Astrocyte (in vitro differentiated cells and primary cell): ENCODE measurements at regions not wholly inside any gene's neighbourhood (a gene's known extent, or its start where the extent isn't known, plus 50 kb on each side); places are given as distances from the start of the nearest gene placed in this dataset.

ENCODE experiments used
- EZH2 ChIP-seq: IDR thresholded peaks from 2 replicates; pipeline ENCODE4 v1.6.1; 2012; ENCODE audit warnings: mild to moderate bottlenecking, low read length, inconsistent platforms; ENCODE audit not compliant: insufficient read depth
- TF ChIP-seq, protein P1 (sequence below): IDR thresholded peaks from 2 replicates; pipeline ENCODE4 v1.5.1; 2011; ENCODE audit warnings: low read depth, mild to moderate bottlenecking, inconsistent platforms, low read length, moderate library complexity; ENCODE audit not compliant: insufficient read depth

- TF ChIP-seq, protein P1, sequence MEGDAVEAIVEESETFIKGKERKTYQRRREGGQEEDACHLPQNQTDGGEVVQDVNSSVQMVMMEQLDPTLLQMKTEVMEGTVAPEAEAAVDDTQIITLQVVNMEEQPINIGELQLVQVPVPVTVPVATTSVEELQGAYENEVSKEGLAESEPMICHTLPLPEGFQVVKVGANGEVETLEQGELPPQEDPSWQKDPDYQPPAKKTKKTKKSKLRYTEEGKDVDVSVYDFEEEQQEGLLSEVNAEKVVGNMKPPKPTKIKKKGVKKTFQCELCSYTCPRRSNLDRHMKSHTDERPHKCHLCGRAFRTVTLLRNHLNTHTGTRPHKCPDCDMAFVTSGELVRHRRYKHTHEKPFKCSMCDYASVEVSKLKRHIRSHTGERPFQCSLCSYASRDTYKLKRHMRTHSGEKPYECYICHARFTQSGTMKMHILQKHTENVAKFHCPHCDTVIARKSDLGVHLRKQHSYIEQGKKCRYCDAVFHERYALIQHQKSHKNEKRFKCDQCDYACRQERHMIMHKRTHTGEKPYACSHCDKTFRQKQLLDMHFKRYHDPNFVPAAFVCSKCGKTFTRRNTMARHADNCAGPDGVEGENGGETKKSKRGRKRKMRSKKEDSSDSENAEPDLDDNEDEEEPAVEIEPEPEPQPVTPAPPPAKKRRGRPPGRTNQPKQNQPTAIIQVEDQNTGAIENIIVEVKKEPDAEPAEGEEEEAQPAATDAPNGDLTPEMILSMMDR = no peak
- no peak for TF ChIP-seq EZH2
Observed at GRCh38 chr5:23776684-23777083, 269.3 kb downstream of the PRDM9 start.
